MM.1S (cell line): ENCODE measurements at regions not wholly inside any gene's neighbourhood (a gene's known extent, or its start where the extent isn't known, plus 50 kb on each side); places are given as distances from the start of the nearest gene placed in this dataset.

Source experiments
- CTCF ChIP-seq: fragments of 300-600 bp; sonication (generic); IDR thresholded peaks from 2 replicates; pipeline ENCODE4 v1.5.1; 2016; ENCODE audit warnings: antibody characterized with exemption, low read length, mixed read lengths
- EZH2 ChIP-seq: fragments of 300-600 bp; sonication (generic); optimal IDR thresholded peaks from 2 replicates; pipeline ENCODE3; 2017; ENCODE audit warnings: low read depth, mild to moderate bottlenecking, antibody characterized with exemption, low read length, mixed read lengths
- EZH2phosphoT487 ChIP-seq: fragments of 300-600 bp; sonication (generic); IDR thresholded peaks from 2 replicates; pipeline ENCODE4 v1.6.1; 2018; ENCODE audit warnings: antibody characterized with exemption, low read length

GRCh38 chr1:99561952-99562351 lies 84.0 kb upstream of the PALMD start:
- no peak for TF ChIP-seq CTCF
- no peak for TF ChIP-seq EZH2
- TF ChIP-seq EZH2phosphoT487: no peak
